Stimulated activated CD4-positive, alpha-beta T cell treated with anti-CD3 and anti-CD28 coated beads, Interleukin-2, amount 100 ng/mL, for 4 hours (primary cell): ENCODE measurements at regions not wholly inside any gene's neighbourhood (a gene's known extent, or its start where the extent isn't known, plus 50 kb on each side); places are given as distances from the start of the nearest gene placed in this dataset.
"Not testable (repeated sequence)": the region's sequence is repeated elsewhere in the genome, so short reads cannot be mapped to it uniquely, and the experiment has no call there.

Experiments
- DNase-seq: peaks from one replicate; pipeline ENCODE4 v3.0.0-alpha.2; 2020; ENCODE audit warnings: low read depth

GRCh38 chr6:40152196-40152595, 217.9 kb upstream of the MOCS1 start:
- DNase-seq, result no peak

GRCh38 chr6:40148882-40149573, 214.8 kb upstream of the MOCS1 start:
- DNase-seq, result no peak

GRCh38 chr6:40146902-40147301, 212.6 kb upstream of the MOCS1 start:
- DNase-seq, result no peak

- no peak for DNase-seq
Observed at GRCh38 chr6:40139447-40139846, 205.2 kb upstream of the MOCS1 start.

GRCh38 chr6:40138273-40138720, 204.0 kb upstream of the MOCS1 start:
- DNase-seq, result no peak

GRCh38 chr6:40135491-40136072, 201.3 kb upstream of the MOCS1 start:
- DNase-seq, result no peak

GRCh38 chr6:40133981-40134380, 199.7 kb upstream of the MOCS1 start:
- DNase-seq, result not testable (repeated sequence)

GRCh38 chr6:40131675-40132074, 197.4 kb upstream of the MOCS1 start:
- DNase-seq, result no peak

DNA sequence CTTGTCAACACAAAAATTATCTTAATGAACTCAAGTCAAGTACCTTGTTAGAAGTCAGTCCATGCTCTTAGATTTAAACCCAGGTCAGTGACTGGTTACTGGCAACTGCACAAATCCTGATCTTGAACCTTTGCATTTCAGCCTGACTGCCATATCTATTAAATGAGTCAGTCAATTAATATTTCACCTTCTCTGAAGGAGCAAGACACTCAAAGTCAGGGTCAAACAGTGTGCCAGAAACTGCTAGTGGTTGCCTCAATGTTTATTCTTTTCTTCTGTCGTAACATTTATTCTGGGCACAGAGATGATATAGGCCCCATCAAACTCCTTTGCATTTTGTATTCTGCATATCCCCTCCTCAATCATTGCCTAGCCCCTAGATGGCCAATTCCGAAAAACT, 193.9 kb upstream of the MOCS1 start:
- DNase-seq, result no peak

DNA sequence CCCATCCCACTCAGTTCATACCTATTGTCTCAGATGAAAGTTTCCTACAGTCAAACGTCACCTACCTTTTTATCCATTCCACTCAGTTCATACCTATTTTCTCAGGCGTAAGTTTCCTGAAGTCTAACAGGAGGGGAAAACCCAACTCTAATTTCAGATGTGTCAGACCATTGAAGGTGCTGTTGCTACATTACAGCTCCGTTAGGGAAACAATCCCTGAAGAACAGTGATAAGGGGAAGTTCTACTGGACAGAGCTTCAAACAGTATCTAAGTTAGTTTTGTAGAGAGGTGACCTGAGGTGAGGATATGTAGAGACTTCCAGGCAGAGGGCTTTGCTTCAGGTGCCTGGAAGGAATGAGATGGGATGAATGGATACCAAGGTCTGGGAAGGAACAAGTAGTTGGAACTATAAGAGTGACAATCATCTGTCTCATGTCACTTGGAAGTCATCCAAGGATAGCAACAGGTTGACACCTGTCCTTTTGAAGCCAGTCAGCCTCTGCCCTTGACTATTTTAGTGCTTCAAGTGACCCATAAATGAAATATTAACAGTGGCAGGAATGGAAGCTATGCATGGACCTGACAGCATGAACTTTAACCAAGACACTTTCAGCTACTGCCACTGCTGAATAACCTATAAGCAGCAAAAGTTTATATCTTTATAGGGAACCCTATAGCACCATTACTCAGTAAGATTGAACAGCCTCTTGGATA, 191.6 kb upstream of the MOCS1 start:
- DNase-seq, result no peak

DNA sequence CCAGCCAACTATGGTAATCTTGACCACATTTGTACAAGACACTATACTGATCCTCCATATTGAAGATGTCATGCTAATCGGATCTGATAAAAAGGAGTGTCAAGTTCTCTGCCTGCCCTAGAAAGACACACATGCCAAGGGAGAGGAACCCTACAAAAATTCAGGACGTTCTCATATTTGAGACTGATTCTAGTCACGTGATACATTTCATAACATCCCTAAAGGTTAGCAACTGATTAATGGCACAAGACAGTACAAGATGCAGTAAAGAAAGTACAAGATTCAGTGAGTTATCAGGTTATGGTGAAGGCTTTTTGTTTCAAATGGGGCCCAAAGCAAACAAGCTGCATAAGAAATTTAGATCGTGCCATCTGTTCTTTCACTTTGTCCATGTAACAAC, 190.7 kb upstream of the MOCS1 start:
- no peak for DNase-seq

- no peak for DNase-seq
Observed at GRCh38 chr6:40116832-40117231, 182.6 kb upstream of the MOCS1 start.

GRCh38 chr6:40112350-40112749, 178.1 kb upstream of the MOCS1 start:
- no peak for DNase-seq

DNA sequence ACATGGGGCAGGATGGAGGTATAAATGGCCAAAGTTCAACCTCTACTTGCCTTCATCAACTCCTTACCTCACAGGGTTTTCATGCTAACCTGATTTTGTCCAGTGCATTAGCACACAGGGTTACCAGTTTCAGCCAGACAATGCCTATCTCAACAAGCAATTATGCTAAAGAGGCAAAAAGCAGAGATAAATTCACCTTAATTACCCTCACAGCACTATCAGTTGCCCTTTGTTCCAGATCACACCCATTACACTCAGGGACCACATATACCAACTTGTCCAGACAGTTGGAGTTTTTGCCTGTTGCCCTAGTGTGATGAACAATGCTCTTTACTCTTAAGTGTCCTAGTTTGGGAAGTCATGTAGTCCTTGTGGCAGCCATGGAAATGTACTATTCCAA, 174.5 kb upstream of the MOCS1 start:
- no peak for DNase-seq

DNA sequence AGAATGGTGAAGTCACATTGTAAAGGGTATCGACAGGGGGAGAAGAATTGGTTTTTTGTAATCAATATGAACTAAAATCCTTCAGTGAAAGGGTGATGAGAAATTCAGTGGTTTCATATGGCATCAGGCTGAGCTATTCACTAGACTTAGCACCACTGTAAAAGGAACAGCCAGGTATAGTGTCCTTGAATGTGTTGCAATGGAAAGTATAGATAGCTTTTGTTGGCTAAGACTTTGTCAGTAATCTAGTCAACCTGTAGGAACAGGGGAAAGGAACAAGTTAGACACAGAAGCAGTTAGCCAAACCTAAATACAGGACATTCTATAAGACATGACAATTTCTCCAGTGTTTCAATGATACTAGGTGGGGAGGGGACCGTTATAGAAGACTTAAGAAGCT, 172.6 kb upstream of the MOCS1 start:
- DNase-seq, result no peak

DNA sequence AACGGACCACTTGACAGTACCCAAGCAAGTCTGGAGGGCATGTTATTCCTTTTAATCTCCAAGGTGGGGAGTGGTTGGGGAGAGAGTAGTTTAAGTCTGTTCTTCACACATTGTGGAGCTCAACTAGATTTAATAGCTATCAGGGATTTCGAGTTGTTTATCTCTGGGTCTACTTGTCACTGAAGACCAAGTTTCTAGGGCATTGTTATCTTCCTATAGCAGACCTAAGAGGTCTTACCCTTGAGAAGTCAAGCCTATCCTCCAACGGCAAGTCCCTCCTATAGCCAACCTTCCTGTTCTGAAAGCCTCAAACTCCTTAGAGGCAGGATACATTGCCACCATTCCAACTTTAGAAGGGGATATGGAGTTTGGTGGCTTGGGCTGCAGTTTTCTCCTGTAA, 164.5 kb upstream of the MOCS1 start:
- no peak for DNase-seq

DNA sequence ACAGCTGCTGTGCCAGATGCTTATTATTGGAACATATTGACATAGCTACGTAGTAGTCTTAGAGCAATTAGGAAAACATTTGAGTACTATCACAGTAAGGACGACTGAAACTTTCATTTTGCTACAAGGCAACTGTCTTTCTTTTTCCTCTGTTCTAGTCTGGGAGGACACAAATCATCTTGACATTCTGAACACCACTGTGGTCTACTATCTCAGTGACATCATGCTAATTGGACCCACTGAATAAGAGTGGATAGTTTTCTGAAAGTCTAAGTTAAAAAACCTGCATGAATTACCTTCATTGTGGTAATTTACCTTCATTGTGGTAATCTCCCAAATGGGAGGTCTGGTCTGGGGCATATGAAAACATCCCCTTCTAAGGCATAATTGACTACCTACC, 163.3 kb upstream of the MOCS1 start:
- no peak for DNase-seq

GRCh38 chr6:40083141-40083920, 149.1 kb upstream of the MOCS1 start:
- no peak for DNase-seq

DNA sequence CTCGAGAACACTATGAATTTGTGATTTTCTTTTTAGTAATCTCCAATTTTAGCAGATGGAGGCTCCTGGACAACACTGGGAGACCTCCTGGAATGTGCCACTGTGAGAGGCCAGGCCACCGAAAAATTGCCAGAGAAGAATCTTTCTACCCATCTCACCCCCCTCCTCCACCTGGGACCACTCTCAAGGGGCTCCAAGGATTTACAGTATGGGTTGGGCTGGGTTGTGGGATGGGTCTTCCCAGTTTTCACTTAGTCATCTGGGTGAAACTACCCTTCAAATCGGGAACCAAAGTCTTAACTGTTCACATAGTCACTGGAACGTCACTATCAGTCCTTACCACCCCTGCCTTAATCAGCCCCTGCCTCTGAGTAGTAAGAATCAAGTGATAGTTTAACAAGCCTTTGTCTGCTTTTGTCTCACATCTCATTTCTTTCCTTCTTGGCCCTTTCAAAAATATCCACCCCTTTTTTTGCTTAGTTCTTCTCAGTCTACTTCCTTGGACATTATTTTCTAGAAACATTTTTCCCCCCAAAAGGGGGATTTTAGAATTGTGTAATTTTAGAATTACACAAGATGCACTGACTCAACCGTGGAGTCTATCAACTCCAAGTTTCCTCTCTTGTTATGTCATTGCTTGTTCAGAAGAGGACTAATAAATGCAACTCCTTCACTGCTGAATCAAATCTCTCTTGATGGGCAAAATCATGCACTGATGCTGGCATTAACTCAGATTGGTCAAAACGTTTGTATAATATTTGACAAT, 148.2 kb upstream of the MOCS1 start:
- no peak for DNase-seq

DNA sequence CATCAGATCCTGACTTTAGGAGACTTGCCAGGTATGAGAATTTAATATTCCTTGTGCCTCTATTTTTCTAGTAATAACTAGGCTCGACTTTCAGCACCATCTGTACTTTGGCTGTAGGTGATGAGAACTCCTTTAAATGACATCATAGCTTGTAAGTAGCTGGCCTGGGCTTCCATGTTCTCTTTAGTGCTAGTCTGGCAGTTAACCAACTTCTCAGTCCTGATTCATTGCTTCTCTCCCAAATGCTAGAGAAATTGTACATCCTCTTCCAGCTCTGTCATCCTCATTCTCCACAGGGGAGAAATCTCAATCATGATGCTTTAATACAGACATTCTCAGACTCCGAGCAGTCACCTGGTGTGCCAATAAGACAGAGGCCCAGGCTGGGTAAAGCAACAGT, 143.5 kb upstream of the MOCS1 start:
- DNase-seq, result no peak

DNA sequence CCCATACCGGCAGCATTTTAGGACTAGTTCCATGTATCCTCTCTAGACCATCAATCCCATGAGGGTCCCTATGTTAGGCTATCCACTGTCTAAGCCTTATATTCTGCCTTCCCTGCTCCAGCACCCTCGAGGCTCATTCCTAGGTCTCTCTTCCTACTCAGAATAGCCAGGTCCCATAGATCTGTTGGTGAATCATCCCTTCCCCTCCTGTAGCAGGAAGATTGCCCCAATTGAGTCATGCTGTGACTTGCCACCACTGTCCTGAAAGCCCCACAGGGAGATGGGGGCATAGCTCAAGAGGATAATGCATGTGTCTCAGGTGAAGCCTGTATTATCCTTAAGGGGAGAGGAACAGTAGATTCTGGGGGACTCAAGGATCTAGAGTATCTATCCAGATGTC, 143.1 kb upstream of the MOCS1 start:
- no peak for DNase-seq

GRCh38 chr6:40075056-40075590, 140.9 kb upstream of the MOCS1 start:
- no peak for DNase-seq
